Adrenal gland (tissue), 5 donors: ENCODE measurements at regions not wholly inside any gene's neighbourhood (a gene's known extent, or its start where the extent isn't known, plus 50 kb on each side); places are given as distances from the start of the nearest gene placed in this dataset.

ENCODE experiments used
- CTCF ChIP-seq, 6 experiments: fragments of 450-650 bp in 4 of 6; fragments of 200-600 bp in 2 of 6; sonication (generic) in 1 of 6; IDR thresholded peaks; 1 replicate in 5 of 6; 2 replicates in 1 of 6; pipeline versions ENCODE4 v1.5.1 to v1.8.0; 2016 to 2021; ENCODE audit warnings: antibody characterized with exemption in 6 of 6, mild to moderate bottlenecking in 2 of 6, moderate library complexity in 1 of 6
- POLR2A ChIP-seq, 2 donors: fragments of 450-650 bp; IDR thresholded peaks; one replicate each; pipeline ENCODE4 v1.6.1; 2017; ENCODE audit warnings: antibody characterized with exemption in 2 of 2, mild to moderate bottlenecking in 2 of 2, moderate library complexity in 1 of 2
- donor health status: DM: no; HTN: no; CAD: no.

DNA sequence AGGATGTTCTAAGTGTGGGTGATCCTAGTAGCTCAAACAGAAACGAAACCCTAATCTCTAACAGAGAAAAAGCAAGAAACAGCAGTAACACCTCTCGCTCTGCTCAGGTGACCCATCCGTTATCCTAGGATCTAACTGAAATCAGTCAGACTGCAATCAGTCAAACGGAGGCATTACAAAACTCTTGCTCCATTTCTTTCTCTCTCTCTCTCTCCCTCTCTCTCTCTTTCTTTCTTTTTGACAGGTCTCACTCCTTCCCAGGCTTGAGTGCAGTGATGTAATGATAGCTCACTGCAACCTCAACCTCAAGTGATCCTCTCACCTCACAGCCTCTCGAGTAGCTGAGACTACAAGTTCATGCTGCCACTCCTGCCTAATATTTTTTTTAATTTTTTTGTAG, 1283.5 kb upstream of the CELF2 start:
- TF ChIP-seq POLR2A (IDR thresholded peaks at IDR 0.05) (no peak), CTCF (IDR thresholded peaks at IDR 0.05) (no peak)
